Neural cell (in vitro differentiated cells): ENCODE measurements at regions not wholly inside any gene's neighbourhood (a gene's known extent, or its start where the extent isn't known, plus 50 kb on each side); places are given as distances from the start of the nearest gene placed in this dataset.

ENCODE experiments used
- H2AFZ ChIP-seq: fragments of 200-600, 300-800 bp; sonication (generic), shearing (Covaris generic); 2 replicates; pipeline ENCODE4 v1.6.0; 2014; ENCODE audit warnings: low read depth, mild to moderate bottlenecking, antibody characterized with exemption, low read length, moderate library complexity
- H3F3A ChIP-seq: fragments of 200-600 bp; shearing (Covaris generic); 2 replicates; pipeline ENCODE4 v1.6.1; 2016; ENCODE audit warnings: mild to moderate bottlenecking, moderate library complexity, mixed read lengths, antibody characterized with exemption, low read length; ENCODE audit not compliant: insufficient read depth, poor library complexity, severe bottlenecking
- H3K27ac ChIP-seq: fragments of 200-600, 300-800 bp; sonication (generic), shearing (Covaris generic); 2 replicates; pipeline ENCODE4 v1.5.1; 2014; ENCODE audit warnings: mild to moderate bottlenecking, low read length, moderate library complexity
- H3K27me3 ChIP-seq: fragments of 300-800, 200-600 bp; sonication (generic), shearing (Covaris generic); 2 replicates; pipeline ENCODE4 v1.6.0; 2014; ENCODE audit warnings: mild to moderate bottlenecking, low read depth, low read length, moderate library complexity; ENCODE audit not compliant: insufficient read depth
- H3K36me3 ChIP-seq: fragments of 300-800, 200-600 bp; sonication (generic), shearing (Covaris generic); 2 replicates; pipeline ENCODE4 v1.5.1; 2014; ENCODE audit warnings: mild to moderate bottlenecking, antibody characterized with exemption, low read length, moderate library complexity; ENCODE audit not compliant: insufficient read depth
- H3K4me2 ChIP-seq: fragments of 300-800, 200-600 bp; sonication (generic), shearing (Covaris generic); 2 replicates; pipeline ENCODE4 v1.6.0; 2014; ENCODE audit warnings: mild to moderate bottlenecking, low read length
- H3K4me3 ChIP-seq: fragments of 300-800, 200-600 bp; sonication (generic), shearing (Covaris generic); 2 replicates; pipeline ENCODE4 v1.5.1; 2014; ENCODE audit warnings: mild to moderate bottlenecking, low read length, moderate library complexity
- H3K79me2 ChIP-seq: fragments of 200-600 bp; shearing (Covaris generic); replicated peaks from 2 replicates; pipeline ENCODE4 v1.6.0; 2014; ENCODE audit warnings: mild to moderate bottlenecking, low read length, moderate library complexity; ENCODE audit not compliant: insufficient read depth
- H3K9ac ChIP-seq: fragments of 300-800, 200-600 bp; sonication (generic), shearing (Covaris generic); 2 replicates; pipeline ENCODE4 v1.6.1; 2016; ENCODE audit warnings: mild to moderate bottlenecking, low read length, mixed read lengths
- H3K9me2 ChIP-seq: fragments of 200-600 bp; shearing (Covaris generic); 2 replicates; pipeline ENCODE4 v1.6.1; 2016; ENCODE audit warnings: mild to moderate bottlenecking, low read length, mixed read lengths; ENCODE audit not compliant: insufficient read depth
- H3K9me3 ChIP-seq: fragments of 200-600, 300-800 bp; sonication (generic), shearing (Covaris generic); 2 replicates; pipeline ENCODE4 v1.6.1; 2016; ENCODE audit warnings: mild to moderate bottlenecking, mixed run types, low read length, moderate library complexity, mixed read lengths
- H4K20me1 ChIP-seq: fragments of 200-600 bp; shearing (Covaris generic); 2 replicates; pipeline ENCODE4 v1.6.1; 2016; ENCODE audit warnings: mild to moderate bottlenecking, mixed run types; ENCODE audit not compliant: insufficient read depth
- EP300 ChIP-seq: fragments of 450-650 bp; conservative IDR thresholded peaks from 2 replicates; pipeline ENCODE4 v1.6.1; 2014; ENCODE audit warnings: antibody characterized with exemption, mild to moderate bottlenecking, moderate library complexity; ENCODE audit not compliant: poor library complexity, severe bottlenecking
- EZH2 ChIP-seq: fragments of 200-600, 300-800 bp; shearing (Covaris generic), sonication (generic); IDR thresholded peaks from 2 replicates; pipeline ENCODE4 v1.6.1; 2014; ENCODE audit warnings: antibody characterized with exemption, low read length, borderline replicate concordance, mild to moderate bottlenecking; ENCODE audit not compliant: insufficient read depth, poor library complexity, severe bottlenecking
- MXI1 ChIP-seq: fragments of 450-650 bp; conservative IDR thresholded peaks from 2 replicates; pipeline ENCODE4 v1.6.1; 2014; ENCODE audit warnings: antibody characterized with exemption, mild to moderate bottlenecking; ENCODE audit not compliant: poor library complexity, severe bottlenecking
- POLR2AphosphoS5 ChIP-seq: IDR thresholded peaks from 2 replicates; pipeline ENCODE4 v1.6.1; 2012
- RAD21 ChIP-seq: fragments of 450-650 bp; conservative IDR thresholded peaks from 2 replicates; pipeline ENCODE4 v1.6.1; 2014; ENCODE audit warnings: antibody characterized with exemption, mild to moderate bottlenecking, moderate library complexity
- REST ChIP-seq: IDR thresholded peaks from 2 replicates; pipeline ENCODE4 v1.6.1; 2012; ENCODE audit warnings: borderline replicate concordance
- SMC3 ChIP-seq: fragments of 450-650 bp; conservative IDR thresholded peaks from 2 replicates; pipeline ENCODE4 v1.6.1; 2014; ENCODE audit warnings: antibody characterized with exemption, mild to moderate bottlenecking, moderate library complexity; ENCODE audit not compliant: poor library complexity
- TAF1 ChIP-seq: IDR thresholded peaks from 2 replicates; pipeline ENCODE4 v1.6.1; 2012; ENCODE audit warnings: low read depth
- TF ChIP-seq, protein P1 (sequence below): fragments of 450-650 bp; IDR thresholded peaks from 2 replicates; pipeline ENCODE4 v1.5.1; 2014; ENCODE audit warnings: antibody characterized with exemption, mild to moderate bottlenecking, moderate library complexity; ENCODE audit not compliant: poor library complexity, severe bottlenecking

DNA sequence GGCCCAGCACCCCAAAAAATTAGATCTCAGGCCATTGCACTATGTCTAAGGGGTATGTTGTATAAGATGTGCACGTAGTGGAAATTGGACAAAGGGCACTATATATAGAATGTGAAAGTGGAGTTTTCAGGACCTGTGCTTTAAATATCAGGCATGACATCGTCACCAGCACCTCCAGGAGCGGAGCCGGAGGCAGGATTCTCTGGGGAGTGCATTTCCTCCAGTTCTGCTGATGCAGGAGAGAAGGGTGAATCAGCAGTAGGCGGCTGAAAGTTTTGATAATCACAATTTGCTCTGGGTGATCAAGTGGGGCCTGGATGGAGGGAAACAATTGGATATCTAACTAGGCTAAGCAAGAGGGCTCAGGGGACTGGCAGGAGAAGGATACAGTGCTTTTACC lies 69.1 kb upstream of the NTM start:
- no peaks in the 10 kb centered on the region for H3K79me2 ChIP-seq

DNA sequence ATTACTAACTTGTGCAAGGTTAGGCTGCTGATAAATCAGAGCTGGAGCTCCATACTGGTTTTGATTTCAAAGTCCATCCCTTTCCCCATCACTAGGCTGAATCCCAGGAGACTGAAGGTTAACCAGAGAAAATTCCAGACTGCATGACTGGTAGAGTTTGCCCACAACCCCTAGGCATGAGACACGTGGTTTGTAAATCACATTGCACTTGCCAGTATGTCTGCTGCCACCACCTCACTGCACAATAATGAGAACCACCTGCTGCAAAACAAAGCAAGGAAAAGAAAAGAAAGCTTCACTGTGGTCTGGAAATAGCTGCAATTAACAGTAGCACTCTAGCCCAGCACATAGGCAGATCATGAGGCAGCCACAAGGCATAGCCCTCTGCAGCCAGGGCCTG lies 67.6 kb upstream of the NTM start:
- no peaks in the 10 kb centered on the region for H3K79me2 ChIP-seq
- H3K27ac ChIP-seq, result no peak overlapping the region
- H3K9me2 ChIP-seq, result no peaks in the 10 kb centered on the region
- no peak overlapping the region for H3K4me2 ChIP-seq
- TF ChIP-seq REST (no peak), EP300 (no peak), EZH2 (no peak), RAD21 (no peak), TAF1 (no peak), MXI1 (no peak), SMC3 (no peak), POLR2AphosphoS5 (no peak)
- no peaks in the 10 kb centered on the region for H3K9me3 ChIP-seq
- no peaks in the 10 kb centered on the region for H3K36me3 ChIP-seq
- no peak overlapping the region for H3K9ac ChIP-seq
- H4K20me1 ChIP-seq, result no peaks in the 10 kb centered on the region
- H2AFZ ChIP-seq, result no peak overlapping the region
- no peaks in the 10 kb centered on the region for H3K27me3 ChIP-seq
- no peaks in the 10 kb centered on the region for H3F3A ChIP-seq
- no peak overlapping the region for H3K4me3 ChIP-seq

More for the DNA sequence above, 69.1 kb upstream of the NTM start:
- Histone ChIP-seq H3K36me3 (no peaks in the 10 kb centered on the region), H3F3A (no peaks in the 10 kb centered on the region), H3K4me2 (no peak overlapping the region), H3K27me3 (no peaks in the 10 kb centered on the region), H4K20me1 (no peaks in the 10 kb centered on the region), H3K9me3 (no peaks in the 10 kb centered on the region), H3K4me3 (no peak overlapping the region), H3K27ac (no peak overlapping the region), H3K9me2 (no peaks in the 10 kb centered on the region), H3K9ac (no peak overlapping the region), H2AFZ (no peak overlapping the region)
- TF ChIP-seq REST (no peak), TAF1 (no peak), MXI1 (no peak), POLR2AphosphoS5 (no peak), SMC3 (no peak), EZH2 (no peak), EP300 (no peak), RAD21 (no peak)
- TF ChIP-seq, protein P1, sequence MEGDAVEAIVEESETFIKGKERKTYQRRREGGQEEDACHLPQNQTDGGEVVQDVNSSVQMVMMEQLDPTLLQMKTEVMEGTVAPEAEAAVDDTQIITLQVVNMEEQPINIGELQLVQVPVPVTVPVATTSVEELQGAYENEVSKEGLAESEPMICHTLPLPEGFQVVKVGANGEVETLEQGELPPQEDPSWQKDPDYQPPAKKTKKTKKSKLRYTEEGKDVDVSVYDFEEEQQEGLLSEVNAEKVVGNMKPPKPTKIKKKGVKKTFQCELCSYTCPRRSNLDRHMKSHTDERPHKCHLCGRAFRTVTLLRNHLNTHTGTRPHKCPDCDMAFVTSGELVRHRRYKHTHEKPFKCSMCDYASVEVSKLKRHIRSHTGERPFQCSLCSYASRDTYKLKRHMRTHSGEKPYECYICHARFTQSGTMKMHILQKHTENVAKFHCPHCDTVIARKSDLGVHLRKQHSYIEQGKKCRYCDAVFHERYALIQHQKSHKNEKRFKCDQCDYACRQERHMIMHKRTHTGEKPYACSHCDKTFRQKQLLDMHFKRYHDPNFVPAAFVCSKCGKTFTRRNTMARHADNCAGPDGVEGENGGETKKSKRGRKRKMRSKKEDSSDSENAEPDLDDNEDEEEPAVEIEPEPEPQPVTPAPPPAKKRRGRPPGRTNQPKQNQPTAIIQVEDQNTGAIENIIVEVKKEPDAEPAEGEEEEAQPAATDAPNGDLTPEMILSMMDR, result no peak
